GM23338 (cell line): ENCODE measurements at regions not wholly inside any gene's neighbourhood (a gene's known extent, or its start where the extent isn't known, plus 50 kb on each side); places are given as distances from the start of the nearest gene placed in this dataset.

Source experiments
- ATAC-seq: fragments of 200-7000 bp; cut with Tn5 transposase; 3 replicates; pipeline ENCODE4 v1.9.1; 2020
- DNase-seq: peaks from one replicate; pipeline ENCODE4 v3.0.0-alpha.2; 2015; ENCODE audit warnings: low spot score
- H2AFZ ChIP-seq: fragments of 200-600 bp; sonication (generic); 2 replicates; pipeline ENCODE4 v1.8.0; 2016; ENCODE audit warnings: antibody characterized with exemption, mild to moderate bottlenecking, moderate library complexity
- H3F3A ChIP-seq: fragments of 200-600 bp; sonication (generic); replicated peaks from 2 replicates; pipeline ENCODE4 v1.8.0; 2017; ENCODE audit warnings: antibody characterized with exemption, mixed run types, low read depth
- H3K27ac ChIP-seq: fragments of 200-600 bp; sonication (generic); 2 replicates; pipeline ENCODE4 v1.6.1; 2016; ENCODE audit warnings: low read depth
- H3K27me3 ChIP-seq: fragments of 200-600 bp; sonication (generic); 2 replicates; pipeline ENCODE4 v1.8.0; 2016; ENCODE audit warnings: mild to moderate bottlenecking, mixed run types, moderate library complexity; ENCODE audit not compliant: insufficient read depth
- H3K36me3 ChIP-seq: fragments of 200-600 bp; sonication (generic); 2 replicates; pipeline ENCODE4 v1.8.0; 2016; ENCODE audit warnings: mild to moderate bottlenecking; ENCODE audit not compliant: insufficient read depth
- H3K4me1 ChIP-seq: fragments of 200-600 bp; sonication (generic); 2 replicates; pipeline ENCODE4 v1.8.0; 2016; ENCODE audit warnings: mild to moderate bottlenecking, moderate library complexity; ENCODE audit not compliant: insufficient read depth
- H3K4me2 ChIP-seq: fragments of 200-600 bp; sonication (generic); 2 replicates; pipeline ENCODE4 v1.7.1; 2017; ENCODE audit warnings: mixed run types
- H3K4me3 ChIP-seq: fragments of 200-600 bp; sonication (generic); 2 replicates; pipeline ENCODE4 v1.6.1; 2016; ENCODE audit warnings: mixed run types
- H3K79me2 ChIP-seq: fragments of 200-600 bp; sonication (generic); replicated peaks from 2 replicates; pipeline ENCODE4 v1.8.0; 2017; ENCODE audit warnings: mild to moderate bottlenecking; ENCODE audit not compliant: insufficient read depth
- H3K9me2 ChIP-seq: fragments of 200-600 bp; sonication (generic); 2 replicates; pipeline ENCODE4 v1.8.0; 2017; ENCODE audit not compliant: insufficient read depth
- H4K20me1 ChIP-seq: fragments of 200-600 bp; sonication (generic); replicated peaks from 2 replicates; pipeline ENCODE4 v1.8.0; 2017; ENCODE audit warnings: mild to moderate bottlenecking; ENCODE audit not compliant: insufficient read depth
- H3K27ac Mint-ChIP-seq: 2 replicates; pipeline ENCODE4 v1.8.0; 2020; ENCODE audit warnings: inconsistent platforms, mild to moderate bottlenecking, moderate library complexity, mixed read lengths
- H3K27me3 Mint-ChIP-seq: 3 replicates; pipeline ENCODE4 v1.8.0; 2022; ENCODE audit warnings: low read depth, mild to moderate bottlenecking, moderate library complexity, mixed read lengths, inconsistent platforms; ENCODE audit not compliant: insufficient read depth, poor library complexity
- H3K36me3 Mint-ChIP-seq: 3 replicates; pipeline ENCODE4 v1.8.0; 2021; ENCODE audit warnings: low read depth, mild to moderate bottlenecking, inconsistent platforms, moderate library complexity, mixed read lengths
- H3K4me1 Mint-ChIP-seq: 3 replicates; pipeline ENCODE4 v1.8.0; 2020; ENCODE audit warnings: mild to moderate bottlenecking, inconsistent platforms, mixed read lengths
- H3K4me3 Mint-ChIP-seq: 3 replicates; pipeline ENCODE4 v1.8.0; 2021; ENCODE audit warnings: moderate library complexity, mild to moderate bottlenecking, inconsistent platforms, mixed read lengths
- H3K9me3 Mint-ChIP-seq: 3 replicates; pipeline ENCODE4 v1.8.0; 2020; ENCODE audit warnings: moderate library complexity, mild to moderate bottlenecking, inconsistent platforms, mixed read lengths
- CREB1 ChIP-seq: fragments of 250-450 bp; sonication (Bioruptor Pico); IDR thresholded peaks from 2 replicates; pipeline ENCODE4 v1.5.0; 2020; ENCODE audit warnings: low read depth, mild to moderate bottlenecking, moderate library complexity
- EZH2 ChIP-seq: fragments of 200-600 bp; sonication (generic); IDR thresholded peaks from one replicate; pipeline ENCODE4 v1.8.0; 2017; ENCODE audit warnings: antibody characterized with exemption, mild to moderate bottlenecking, low read depth; ENCODE audit not compliant: unreplicated experiment
- JUNB ChIP-seq: IDR thresholded peaks from one replicate; pipeline ENCODE4 v1.6.1; 2016; ENCODE audit warnings: antibody characterized with exemption; ENCODE audit not compliant: unreplicated experiment
- NANOG ChIP-seq: IDR thresholded peaks from 2 replicates; pipeline ENCODE4 v1.6.1; 2016; ENCODE audit warnings: antibody characterized with exemption, borderline replicate concordance
- STAT1 ChIP-seq: IDR thresholded peaks from one replicate; pipeline ENCODE4 v1.6.1; 2016; ENCODE audit warnings: antibody characterized with exemption; ENCODE audit not compliant: unreplicated experiment
- ZNF114 ChIP-seq: fragments of 250-450 bp; sonication (Bioruptor Pico); IDR thresholded peaks from 2 replicates; pipeline ENCODE4 v1.5.0; 2020; ENCODE audit warnings: mild to moderate bottlenecking, moderate library complexity
- ZNF331 ChIP-seq: fragments of 250-450 bp; sonication (Bioruptor Pico); IDR thresholded peaks from 2 replicates; pipeline ENCODE4 v1.5.0; 2020; ENCODE audit warnings: low read depth, mild to moderate bottlenecking, moderate library complexity
- TF ChIP-seq, protein P1 (sequence below): IDR thresholded peaks from one replicate; pipeline ENCODE4 v1.6.1; 2018; ENCODE audit warnings: antibody characterized with exemption; ENCODE audit not compliant: unreplicated experiment
- TF ChIP-seq, protein P2 (sequence below), 2 experiments: fragments of 200-600 bp in 1 of 2; sonication (generic) in 1 of 2; conservative IDR thresholded peaks; 2 replicates each; pipeline versions ENCODE4 v1.5.1 to v1.6.1; 2016 to 2017; ENCODE audit warnings: antibody characterized with exemption in 2 of 2, low read depth in 2 of 2, mild to moderate bottlenecking in 2 of 2, moderate library complexity in 1 of 2
- TF ChIP-seq, protein P3 (sequence below): fragments of 250-450 bp; sonication (Bioruptor Pico); IDR thresholded peaks from 2 replicates; pipeline ENCODE4 v1.5.0; 2020; ENCODE audit warnings: mild to moderate bottlenecking, moderate library complexity

DNA sequence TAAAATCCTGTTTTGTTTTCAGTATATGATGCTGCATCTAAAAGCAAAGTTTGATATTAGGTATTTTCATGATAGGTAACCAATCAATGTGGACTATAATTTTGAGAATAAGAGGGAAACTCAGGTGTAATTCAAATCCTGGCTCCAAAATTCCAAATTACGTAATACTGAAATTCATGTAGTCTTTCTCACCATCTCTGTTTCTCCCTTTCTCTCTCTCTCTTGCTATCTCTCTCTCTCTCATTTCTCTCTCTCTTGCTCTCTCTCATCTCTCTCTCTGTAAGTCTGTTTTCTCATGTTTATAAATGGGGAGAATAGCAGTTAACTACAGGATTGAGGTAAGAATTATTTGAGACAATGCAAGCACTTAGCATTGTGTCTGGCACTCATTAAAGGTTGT is 401.1 kb upstream of the TLE4 start:
- no peak for ATAC-seq
- TF ChIP-seq EZH2, result no peak

DNA sequence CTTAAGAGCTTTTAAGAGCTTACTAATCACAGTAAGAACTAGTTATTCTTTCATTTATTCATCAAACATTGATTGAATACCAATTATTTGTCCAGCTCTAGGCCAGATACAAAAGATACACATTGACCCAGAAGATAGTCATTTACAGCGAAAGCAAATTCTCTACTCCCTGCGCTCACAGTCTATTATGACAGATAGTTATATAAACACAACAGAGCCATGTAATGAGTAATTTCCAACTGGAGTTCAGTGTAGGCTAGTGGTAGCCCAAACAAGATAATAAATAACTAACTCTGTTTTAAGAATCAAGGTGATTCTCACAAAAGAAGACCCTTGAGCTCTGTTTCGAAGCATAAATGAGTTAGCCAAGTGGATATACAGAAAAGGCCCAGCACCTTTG is 397.8 kb upstream of the TLE4 start:
- no peak overlapping the region for H3K27ac ChIP-seq
- H3K27ac Mint-ChIP-seq, result no peak overlapping the region

More for the DNA sequence above, 401.1 kb upstream of the TLE4 start:
- no peaks in the 10 kb centered on the region; the same call in 1 of the 2 replicates for H4K20me1 ChIP-seq
- no peaks in the 10 kb centered on the region for H3K79me2 ChIP-seq
- H3K4me2 ChIP-seq, result no peak overlapping the region
- Mint-ChIP-seq H3K4me1 (no peaks in the 10 kb centered on the region), H3K4me3 (no peak overlapping the region), H3K9me3 (no peaks in the 10 kb centered on the region; the same call in 2 of the 3 replicates), H3K36me3 (no peaks in the 10 kb centered on the region), H3K27ac (no peak overlapping the region), H3K27me3 (no peaks in the 10 kb centered on the region)
- no peak overlapping the region for H2AFZ ChIP-seq
- no peak for DNase-seq
- H3K36me3 ChIP-seq, result no peaks in the 10 kb centered on the region
- H3K4me1 ChIP-seq, result no peaks in the 10 kb centered on the region
- H3F3A ChIP-seq, result no peaks in the 10 kb centered on the region
- H3K9me2 ChIP-seq, result peaks cover 3% of the 10 kb centered on the region; the same call in 1 of the 2 replicates
- no peak overlapping the region for H3K27ac ChIP-seq
- H3K4me3 ChIP-seq, result no peak overlapping the region
- no peaks in the 10 kb centered on the region for H3K27me3 ChIP-seq

More for the DNA sequence above, 397.8 kb upstream of the TLE4 start:
- H3K27me3 Mint-ChIP-seq, result no peaks in the 10 kb centered on the region
- Histone ChIP-seq H3K4me3 (no peak overlapping the region), H2AFZ (no peak overlapping the region), H3K4me1 (no peaks in the 10 kb centered on the region), H3K9me2 (no peaks in the 10 kb centered on the region), H3K27me3 (no peaks in the 10 kb centered on the region), H4K20me1 (no peaks in the 10 kb centered on the region; the same call in 1 of the 2 replicates), H3K4me2 (no peak overlapping the region), H3K36me3 (no peaks in the 10 kb centered on the region), H3F3A (no peaks in the 10 kb centered on the region), H3K79me2 (no peaks in the 10 kb centered on the region)
- ATAC-seq (no peak), DNase-seq (no peak)
- no peaks in the 10 kb centered on the region; the same call in 2 of the 3 replicates for H3K9me3 Mint-ChIP-seq
- H3K4me1 Mint-ChIP-seq, result no peaks in the 10 kb centered on the region
- no peak overlapping the region for H3K4me3 Mint-ChIP-seq
- no peaks in the 10 kb centered on the region for H3K36me3 Mint-ChIP-seq
- TF ChIP-seq ZNF114 (CRISPR knock-in tag), result no peak
- TF ChIP-seq, protein P1, sequence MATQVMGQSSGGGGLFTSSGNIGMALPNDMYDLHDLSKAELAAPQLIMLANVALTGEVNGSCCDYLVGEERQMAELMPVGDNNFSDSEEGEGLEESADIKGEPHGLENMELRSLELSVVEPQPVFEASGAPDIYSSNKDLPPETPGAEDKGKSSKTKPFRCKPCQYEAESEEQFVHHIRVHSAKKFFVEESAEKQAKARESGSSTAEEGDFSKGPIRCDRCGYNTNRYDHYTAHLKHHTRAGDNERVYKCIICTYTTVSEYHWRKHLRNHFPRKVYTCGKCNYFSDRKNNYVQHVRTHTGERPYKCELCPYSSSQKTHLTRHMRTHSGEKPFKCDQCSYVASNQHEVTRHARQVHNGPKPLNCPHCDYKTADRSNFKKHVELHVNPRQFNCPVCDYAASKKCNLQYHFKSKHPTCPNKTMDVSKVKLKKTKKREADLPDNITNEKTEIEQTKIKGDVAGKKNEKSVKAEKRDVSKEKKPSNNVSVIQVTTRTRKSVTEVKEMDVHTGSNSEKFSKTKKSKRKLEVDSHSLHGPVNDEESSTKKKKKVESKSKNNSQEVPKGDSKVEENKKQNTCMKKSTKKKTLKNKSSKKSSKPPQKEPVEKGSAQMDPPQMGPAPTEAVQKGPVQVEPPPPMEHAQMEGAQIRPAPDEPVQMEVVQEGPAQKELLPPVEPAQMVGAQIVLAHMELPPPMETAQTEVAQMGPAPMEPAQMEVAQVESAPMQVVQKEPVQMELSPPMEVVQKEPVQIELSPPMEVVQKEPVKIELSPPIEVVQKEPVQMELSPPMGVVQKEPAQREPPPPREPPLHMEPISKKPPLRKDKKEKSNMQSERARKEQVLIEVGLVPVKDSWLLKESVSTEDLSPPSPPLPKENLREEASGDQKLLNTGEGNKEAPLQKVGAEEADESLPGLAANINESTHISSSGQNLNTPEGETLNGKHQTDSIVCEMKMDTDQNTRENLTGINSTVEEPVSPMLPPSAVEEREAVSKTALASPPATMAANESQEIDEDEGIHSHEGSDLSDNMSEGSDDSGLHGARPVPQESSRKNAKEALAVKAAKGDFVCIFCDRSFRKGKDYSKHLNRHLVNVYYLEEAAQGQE, result no peak
- TF ChIP-seq, protein P2, sequence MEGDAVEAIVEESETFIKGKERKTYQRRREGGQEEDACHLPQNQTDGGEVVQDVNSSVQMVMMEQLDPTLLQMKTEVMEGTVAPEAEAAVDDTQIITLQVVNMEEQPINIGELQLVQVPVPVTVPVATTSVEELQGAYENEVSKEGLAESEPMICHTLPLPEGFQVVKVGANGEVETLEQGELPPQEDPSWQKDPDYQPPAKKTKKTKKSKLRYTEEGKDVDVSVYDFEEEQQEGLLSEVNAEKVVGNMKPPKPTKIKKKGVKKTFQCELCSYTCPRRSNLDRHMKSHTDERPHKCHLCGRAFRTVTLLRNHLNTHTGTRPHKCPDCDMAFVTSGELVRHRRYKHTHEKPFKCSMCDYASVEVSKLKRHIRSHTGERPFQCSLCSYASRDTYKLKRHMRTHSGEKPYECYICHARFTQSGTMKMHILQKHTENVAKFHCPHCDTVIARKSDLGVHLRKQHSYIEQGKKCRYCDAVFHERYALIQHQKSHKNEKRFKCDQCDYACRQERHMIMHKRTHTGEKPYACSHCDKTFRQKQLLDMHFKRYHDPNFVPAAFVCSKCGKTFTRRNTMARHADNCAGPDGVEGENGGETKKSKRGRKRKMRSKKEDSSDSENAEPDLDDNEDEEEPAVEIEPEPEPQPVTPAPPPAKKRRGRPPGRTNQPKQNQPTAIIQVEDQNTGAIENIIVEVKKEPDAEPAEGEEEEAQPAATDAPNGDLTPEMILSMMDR (conservative IDR thresholded peaks at IDR 0.05; ENCODE audit: low read depth in 2 of 2), result no peak
- TF ChIP-seq ZNF331 (CRISPR knock-in tag), result no peak
- TF ChIP-seq, protein P3, sequence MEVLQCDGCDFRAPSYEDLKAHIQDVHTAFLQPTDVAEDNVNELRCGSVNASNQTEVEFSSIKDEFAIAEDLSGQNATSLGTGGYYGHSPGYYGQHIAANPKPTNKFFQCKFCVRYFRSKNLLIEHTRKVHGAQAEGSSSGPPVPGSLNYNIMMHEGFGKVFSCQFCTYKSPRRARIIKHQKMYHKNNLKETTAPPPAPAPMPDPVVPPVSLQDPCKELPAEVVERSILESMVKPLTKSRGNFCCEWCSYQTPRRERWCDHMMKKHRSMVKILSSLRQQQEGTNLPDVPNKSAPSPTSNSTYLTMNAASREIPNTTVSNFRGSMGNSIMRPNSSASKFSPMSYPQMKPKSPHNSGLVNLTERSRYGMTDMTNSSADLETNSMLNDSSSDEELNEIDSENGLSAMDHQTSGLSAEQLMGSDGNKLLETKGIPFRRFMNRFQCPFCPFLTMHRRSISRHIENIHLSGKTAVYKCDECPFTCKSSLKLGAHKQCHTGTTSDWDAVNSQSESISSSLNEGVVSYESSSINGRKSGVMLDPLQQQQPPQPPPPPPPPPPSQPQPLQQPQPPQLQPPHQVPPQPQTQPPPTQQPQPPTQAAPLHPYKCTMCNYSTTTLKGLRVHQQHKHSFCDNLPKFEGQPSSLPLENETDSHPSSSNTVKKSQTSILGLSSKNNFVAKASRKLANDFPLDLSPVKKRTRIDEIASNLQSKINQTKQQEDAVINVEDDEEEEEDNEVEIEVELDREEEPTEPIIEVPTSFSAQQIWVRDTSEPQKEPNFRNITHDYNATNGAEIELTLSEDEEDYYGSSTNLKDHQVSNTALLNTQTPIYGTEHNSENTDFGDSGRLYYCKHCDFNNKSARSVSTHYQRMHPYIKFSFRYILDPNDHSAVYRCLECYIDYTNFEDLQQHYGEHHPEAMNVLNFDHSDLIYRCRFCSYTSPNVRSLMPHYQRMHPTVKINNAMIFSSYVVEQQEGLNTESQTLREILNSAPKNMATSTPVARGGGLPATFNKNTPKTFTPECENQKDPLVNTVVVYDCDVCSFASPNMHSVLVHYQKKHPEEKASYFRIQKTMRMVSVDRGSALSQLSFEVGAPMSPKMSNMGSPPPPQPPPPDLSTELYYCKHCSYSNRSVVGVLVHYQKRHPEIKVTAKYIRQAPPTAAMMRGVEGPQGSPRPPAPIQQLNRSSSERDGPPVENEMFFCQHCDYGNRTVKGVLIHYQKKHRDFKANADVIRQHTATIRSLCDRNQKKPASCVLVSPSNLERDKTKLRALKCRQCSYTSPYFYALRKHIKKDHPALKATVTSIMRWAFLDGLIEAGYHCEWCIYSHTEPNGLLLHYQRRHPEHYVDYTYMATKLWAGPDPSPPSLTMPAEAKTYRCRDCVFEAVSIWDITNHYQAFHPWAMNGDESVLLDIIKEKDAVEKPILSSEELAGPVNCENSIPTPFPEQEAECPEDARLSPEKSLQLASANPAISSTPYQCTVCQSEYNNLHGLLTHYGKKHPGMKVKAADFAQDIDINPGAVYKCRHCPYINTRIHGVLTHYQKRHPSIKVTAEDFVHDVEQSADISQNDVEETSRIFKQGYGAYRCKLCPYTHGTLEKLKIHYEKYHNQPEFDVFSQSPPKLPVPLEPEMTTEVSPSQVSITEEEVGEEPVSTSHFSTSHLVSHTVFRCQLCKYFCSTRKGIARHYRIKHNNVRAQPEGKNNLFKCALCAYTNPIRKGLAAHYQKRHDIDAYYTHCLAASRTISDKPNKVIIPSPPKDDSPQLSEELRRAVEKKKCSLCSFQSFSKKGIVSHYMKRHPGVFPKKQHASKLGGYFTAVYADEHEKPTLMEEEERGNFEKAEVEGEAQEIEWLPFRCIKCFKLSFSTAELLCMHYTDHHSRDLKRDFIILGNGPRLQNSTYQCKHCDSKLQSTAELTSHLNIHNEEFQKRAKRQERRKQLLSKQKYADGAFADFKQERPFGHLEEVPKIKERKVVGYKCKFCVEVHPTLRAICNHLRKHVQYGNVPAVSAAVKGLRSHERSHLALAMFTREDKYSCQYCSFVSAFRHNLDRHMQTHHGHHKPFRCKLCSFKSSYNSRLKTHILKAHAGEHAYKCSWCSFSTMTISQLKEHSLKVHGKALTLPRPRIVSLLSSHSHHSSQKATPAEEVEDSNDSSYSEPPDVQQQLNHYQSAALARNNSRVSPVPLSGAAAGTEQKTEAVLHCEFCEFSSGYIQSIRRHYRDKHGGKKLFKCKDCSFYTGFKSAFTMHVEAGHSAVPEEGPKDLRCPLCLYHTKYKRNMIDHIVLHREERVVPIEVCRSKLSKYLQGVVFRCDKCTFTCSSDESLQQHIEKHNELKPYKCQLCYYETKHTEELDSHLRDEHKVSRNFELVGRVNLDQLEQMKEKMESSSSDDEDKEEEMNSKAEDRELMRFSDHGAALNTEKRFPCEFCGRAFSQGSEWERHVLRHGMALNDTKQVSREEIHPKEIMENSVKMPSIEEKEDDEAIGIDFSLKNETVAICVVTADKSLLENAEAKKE (CRISPR knock-in tag), result no peak
- TF ChIP-seq JUNB, result no peak
- no peak for TF ChIP-seq CREB1 (CRISPR knock-in tag)
- TF ChIP-seq STAT1, result no peak
- TF ChIP-seq NANOG, result no peak
